Osteoblast (primary cell): ENCODE measurements at regions not wholly inside any gene's neighbourhood (a gene's known extent, or its start where the extent isn't known, plus 50 kb on each side); places are given as distances from the start of the nearest gene placed in this dataset.
"Not testable (repeated sequence)": the region's sequence is repeated elsewhere in the genome, so short reads cannot be mapped to it uniquely, and the experiment has no call there.

Source experiments
- DNase-seq: peaks from one replicate; pipeline ENCODE4 v3.0.0; 2011; ENCODE audit warnings: low spot score, mixed read lengths; ENCODE audit not compliant: insufficient read length; ENCODE audit errors: missing footprints
- H2AFZ ChIP-seq: 2 replicates; pipeline ENCODE4 v1.6.0; 2011; ENCODE audit warnings: mild to moderate bottlenecking, low read length
- H3K27ac ChIP-seq: 2 replicates; pipeline ENCODE4 v1.5.1; 2011; ENCODE audit warnings: mild to moderate bottlenecking, low read depth, low read length, moderate library complexity
- H3K27me3 ChIP-seq: 2 replicates; pipeline ENCODE4 v1.6.0; 2012; ENCODE audit warnings: mild to moderate bottlenecking, control low read depth, inconsistent platforms, low read length, moderate library complexity; ENCODE audit not compliant: insufficient read depth
- H3K36me3 ChIP-seq: 2 replicates; pipeline ENCODE4 v1.5.1; 2011; ENCODE audit warnings: mild to moderate bottlenecking, low read length, control low read depth, moderate library complexity; ENCODE audit not compliant: insufficient read depth
- H3K4me1 ChIP-seq: 2 replicates; pipeline ENCODE4 v1.5.1; 2011; ENCODE audit warnings: mild to moderate bottlenecking, low read length, control low read depth, moderate library complexity; ENCODE audit not compliant: insufficient read depth
- H3K4me2 ChIP-seq: 2 replicates; pipeline ENCODE4 v1.6.0; 2011; ENCODE audit warnings: mild to moderate bottlenecking, low read length; ENCODE audit not compliant: insufficient read depth
- H3K4me3 ChIP-seq: fragments of 200-600 bp; sonication (generic); 3 replicates; pipeline ENCODE4 v1.5.1; 2012; ENCODE audit warnings: mild to moderate bottlenecking, low read length, inconsistent platforms; ENCODE audit not compliant: insufficient read depth
- H3K79me2 ChIP-seq: 2 replicates; pipeline ENCODE4 v1.6.0; 2012; ENCODE audit warnings: mild to moderate bottlenecking, low read length, control low read depth, inconsistent platforms; ENCODE audit not compliant: insufficient read depth
- H3K9me3 ChIP-seq: 2 replicates; pipeline ENCODE4 v1.5.1; 2011; ENCODE audit warnings: low read depth, low read length, control low read depth
- H4K20me1 ChIP-seq: 2 replicates; pipeline ENCODE4 v1.6.0; 2012; ENCODE audit warnings: mild to moderate bottlenecking, low read length, control low read depth; ENCODE audit not compliant: insufficient read depth
- TF ChIP-seq, protein P1 (sequence below): IDR thresholded peaks from 2 replicates; pipeline ENCODE4 v1.5.1; 2011; ENCODE audit warnings: mild to moderate bottlenecking, low read depth, low read length, moderate library complexity; ENCODE audit errors: extremely low read depth

DNA sequence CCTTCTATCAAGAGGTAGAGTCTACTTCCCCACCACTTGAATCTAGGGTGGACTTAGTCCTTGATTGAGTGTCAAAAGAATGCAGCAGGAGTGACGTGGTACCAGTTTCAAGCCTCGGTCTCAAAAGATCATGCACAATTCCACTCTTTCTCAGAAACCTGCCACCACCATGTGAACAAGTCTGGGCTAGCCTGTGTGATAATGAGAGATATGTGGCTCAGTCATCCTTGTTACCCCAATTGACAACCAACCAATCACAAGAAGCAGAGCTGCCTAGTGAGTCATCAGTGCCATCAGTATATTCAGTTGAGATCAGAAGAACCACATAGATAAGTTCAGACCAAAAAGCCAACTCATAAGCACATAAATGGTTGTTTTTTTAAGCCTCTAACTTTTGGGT is 374.5 kb downstream of the IL20RB start:
- no peaks in the 10 kb centered on the region for H4K20me1 ChIP-seq
- H3K27me3 ChIP-seq: no peaks in the 10 kb centered on the region
- H3K36me3 ChIP-seq: no peaks in the 10 kb centered on the region
- no peak for DNase-seq
- H3K4me1 ChIP-seq: no peaks in the 10 kb centered on the region
- H3K4me2 ChIP-seq: no peak overlapping the region
- no peak overlapping the region for H2AFZ ChIP-seq
- peaks cover 4% of the 10 kb centered on the region for H3K9me3 ChIP-seq
- no peaks in the 10 kb centered on the region for H3K79me2 ChIP-seq
- TF ChIP-seq, protein P1, sequence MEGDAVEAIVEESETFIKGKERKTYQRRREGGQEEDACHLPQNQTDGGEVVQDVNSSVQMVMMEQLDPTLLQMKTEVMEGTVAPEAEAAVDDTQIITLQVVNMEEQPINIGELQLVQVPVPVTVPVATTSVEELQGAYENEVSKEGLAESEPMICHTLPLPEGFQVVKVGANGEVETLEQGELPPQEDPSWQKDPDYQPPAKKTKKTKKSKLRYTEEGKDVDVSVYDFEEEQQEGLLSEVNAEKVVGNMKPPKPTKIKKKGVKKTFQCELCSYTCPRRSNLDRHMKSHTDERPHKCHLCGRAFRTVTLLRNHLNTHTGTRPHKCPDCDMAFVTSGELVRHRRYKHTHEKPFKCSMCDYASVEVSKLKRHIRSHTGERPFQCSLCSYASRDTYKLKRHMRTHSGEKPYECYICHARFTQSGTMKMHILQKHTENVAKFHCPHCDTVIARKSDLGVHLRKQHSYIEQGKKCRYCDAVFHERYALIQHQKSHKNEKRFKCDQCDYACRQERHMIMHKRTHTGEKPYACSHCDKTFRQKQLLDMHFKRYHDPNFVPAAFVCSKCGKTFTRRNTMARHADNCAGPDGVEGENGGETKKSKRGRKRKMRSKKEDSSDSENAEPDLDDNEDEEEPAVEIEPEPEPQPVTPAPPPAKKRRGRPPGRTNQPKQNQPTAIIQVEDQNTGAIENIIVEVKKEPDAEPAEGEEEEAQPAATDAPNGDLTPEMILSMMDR: no peak
- H3K27ac ChIP-seq: no peak overlapping the region
- no peak overlapping the region for H3K4me3 ChIP-seq

DNA sequence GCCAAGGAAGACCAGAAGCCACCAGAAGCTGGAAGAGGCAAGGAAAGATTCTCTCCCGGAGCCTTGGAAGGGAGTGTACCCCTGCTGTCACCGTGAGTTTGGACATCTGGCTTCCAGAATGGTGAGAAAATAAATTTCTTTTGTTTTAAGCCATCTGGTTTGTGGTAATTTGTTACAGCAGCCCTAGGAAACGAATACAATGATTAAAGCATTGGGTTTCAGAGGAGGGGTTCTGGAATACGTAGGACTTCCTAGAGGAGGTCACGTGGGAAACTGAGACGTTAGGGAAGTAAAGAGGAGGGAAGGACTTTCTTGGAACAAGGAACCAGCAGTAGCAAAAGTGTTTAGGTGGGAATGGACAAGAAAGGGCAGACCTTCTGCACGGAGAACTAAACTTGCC is 377.7 kb downstream of the IL20RB start:
- Histone ChIP-seq H3K79me2 (no peaks in the 10 kb centered on the region), H3K9me3 (peaks cover 4% of the 10 kb centered on the region), H4K20me1 (no peaks in the 10 kb centered on the region), H3K4me3 (no peak overlapping the region), H3K27me3 (no peaks in the 10 kb centered on the region), H3K27ac (no peak overlapping the region), H2AFZ (no peak overlapping the region), H3K36me3 (no peaks in the 10 kb centered on the region), H3K4me2 (no peak overlapping the region), H3K4me1 (no peaks in the 10 kb centered on the region)
- DNase-seq: no peak
- TF ChIP-seq, protein P1: no peak

DNA sequence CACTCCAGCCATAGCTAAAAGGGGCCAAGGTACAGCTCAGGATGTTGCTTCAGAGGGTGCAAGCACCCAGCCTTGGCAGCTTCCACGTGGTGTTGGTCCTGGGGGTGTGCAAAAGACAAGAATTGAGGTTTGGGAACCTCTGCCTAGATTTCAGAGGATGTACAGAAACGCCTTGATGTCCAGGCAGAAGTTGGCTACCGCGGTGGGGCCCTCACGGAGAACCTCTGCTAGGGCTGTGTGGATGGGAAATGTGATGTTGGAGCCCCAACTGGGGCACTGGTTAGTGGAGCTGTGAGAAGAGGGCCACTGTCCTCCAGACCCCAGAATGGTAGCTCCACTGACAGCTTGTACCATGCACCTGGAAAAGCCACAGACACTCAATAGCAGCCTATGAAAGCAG is 380.6 kb downstream of the IL20RB start:
- not testable (repeated sequence) for H3K4me2 ChIP-seq, H3K27ac ChIP-seq, H2AFZ ChIP-seq

DNA sequence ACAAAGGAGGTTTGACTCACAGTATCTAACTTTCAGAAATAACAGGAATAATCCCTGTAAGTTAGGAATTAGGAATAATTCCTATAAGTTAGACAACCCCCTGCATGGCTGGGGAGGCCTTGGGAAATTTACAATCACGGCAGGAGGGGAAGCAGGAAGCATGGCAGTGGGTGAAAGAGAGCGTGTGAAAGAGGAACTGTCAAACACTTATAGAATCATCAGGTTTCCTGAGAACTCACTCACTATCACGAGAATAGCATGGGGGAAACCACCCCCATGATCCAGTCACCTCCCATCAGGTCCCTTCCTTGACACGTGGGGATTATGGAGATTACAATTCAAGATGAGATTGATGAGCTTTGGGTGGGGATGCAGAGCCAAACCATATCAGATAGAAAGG is 385.5 kb downstream of the IL20RB start:
- no peak overlapping the region for H3K27ac ChIP-seq

More for the DNA sequence above, 380.6 kb downstream of the IL20RB start:
- H3K9me3 ChIP-seq, H4K20me1 ChIP-seq, H3K36me3 ChIP-seq, H3K4me3 ChIP-seq, H3K27me3 ChIP-seq, DNase-seq, H3K79me2 ChIP-seq, H3K4me1 ChIP-seq: not testable (repeated sequence)

More for the DNA sequence above, 385.5 kb downstream of the IL20RB start:
- H3K79me2 ChIP-seq: no peaks in the 10 kb centered on the region
- no peaks in the 10 kb centered on the region for H3K4me1 ChIP-seq
- H3K9me3 ChIP-seq: no peaks in the 10 kb centered on the region
- no peaks in the 10 kb centered on the region for H3K27me3 ChIP-seq
- no peak overlapping the region for H3K4me3 ChIP-seq
- TF ChIP-seq, protein P1: no peak
- no peak overlapping the region for H2AFZ ChIP-seq
- no peak overlapping the region for H3K4me2 ChIP-seq
- no peak for DNase-seq
- H4K20me1 ChIP-seq: no peaks in the 10 kb centered on the region
- H3K36me3 ChIP-seq: no peaks in the 10 kb centered on the region
